ENCODE measurements at regions not wholly inside any gene's neighbourhood (a gene's known extent, or its start where the extent isn't known, plus 50 kb on each side); places are given as distances from the start of the nearest gene placed in this dataset.

DNA sequence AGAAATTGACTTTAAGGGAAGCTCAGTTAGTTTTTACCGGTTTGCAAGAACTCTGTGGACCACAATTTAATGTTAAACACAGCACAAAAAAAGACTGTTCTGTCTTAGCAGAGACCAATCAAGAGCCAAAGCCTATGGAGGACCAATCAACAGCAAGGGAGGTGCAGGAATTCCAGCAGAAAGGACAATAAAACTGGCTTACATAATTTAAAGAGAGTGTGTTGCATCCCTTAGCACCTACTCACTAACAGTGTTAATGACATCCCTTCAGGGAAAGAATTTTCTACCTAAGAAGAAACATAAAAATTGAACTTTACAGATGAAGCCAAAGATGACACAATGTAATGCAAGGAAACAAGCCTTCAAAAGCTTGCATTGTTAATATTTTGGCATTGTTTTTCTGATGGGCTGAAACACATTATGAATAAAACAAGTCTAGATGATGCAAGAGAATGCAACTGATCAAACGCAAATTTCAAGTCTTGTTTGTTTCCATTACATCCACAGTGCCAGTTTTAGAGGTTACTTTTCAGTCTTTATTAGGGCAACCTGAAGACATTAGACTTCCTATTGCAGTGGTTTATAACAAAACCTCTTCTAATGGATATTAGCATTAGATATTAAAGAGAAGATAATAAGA, 111.3 kb upstream of the FST start:
- TF ChIP-seq, protein P1, sequence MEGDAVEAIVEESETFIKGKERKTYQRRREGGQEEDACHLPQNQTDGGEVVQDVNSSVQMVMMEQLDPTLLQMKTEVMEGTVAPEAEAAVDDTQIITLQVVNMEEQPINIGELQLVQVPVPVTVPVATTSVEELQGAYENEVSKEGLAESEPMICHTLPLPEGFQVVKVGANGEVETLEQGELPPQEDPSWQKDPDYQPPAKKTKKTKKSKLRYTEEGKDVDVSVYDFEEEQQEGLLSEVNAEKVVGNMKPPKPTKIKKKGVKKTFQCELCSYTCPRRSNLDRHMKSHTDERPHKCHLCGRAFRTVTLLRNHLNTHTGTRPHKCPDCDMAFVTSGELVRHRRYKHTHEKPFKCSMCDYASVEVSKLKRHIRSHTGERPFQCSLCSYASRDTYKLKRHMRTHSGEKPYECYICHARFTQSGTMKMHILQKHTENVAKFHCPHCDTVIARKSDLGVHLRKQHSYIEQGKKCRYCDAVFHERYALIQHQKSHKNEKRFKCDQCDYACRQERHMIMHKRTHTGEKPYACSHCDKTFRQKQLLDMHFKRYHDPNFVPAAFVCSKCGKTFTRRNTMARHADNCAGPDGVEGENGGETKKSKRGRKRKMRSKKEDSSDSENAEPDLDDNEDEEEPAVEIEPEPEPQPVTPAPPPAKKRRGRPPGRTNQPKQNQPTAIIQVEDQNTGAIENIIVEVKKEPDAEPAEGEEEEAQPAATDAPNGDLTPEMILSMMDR (IDR thresholded peaks at IDR 0.05) = no peak
- TF ChIP-seq POLR2A (IDR thresholded peaks at IDR 0.05) (no peak), EP300 (IDR thresholded peaks at IDR 0.05) (no peak)
